Sigmoid colon (tissue), 6 donors: ENCODE measurements at regions not wholly inside any gene's neighbourhood (a gene's known extent, or its start where the extent isn't known, plus 50 kb on each side); places are given as distances from the start of the nearest gene placed in this dataset.
A peak's percentile ranks its signal among the peaks of the same experiment; 100 is the strongest.

Source experiments
- DNase-seq: peaks from one replicate; pipeline ENCODE4 v3.0.0-alpha.2; 2019
- H3K27ac ChIP-seq, 4 donors: fragments of 200-600 bp; sonication (generic); one replicate each; pipeline ENCODE4 v1.5.1; 2016 to 2019; ENCODE audit warnings: mild to moderate bottlenecking in 1 of 4
- H3K27me3 ChIP-seq, 3 donors: fragments of 200-600 bp; sonication (generic); one replicate each; pipeline ENCODE4 v1.5.1; 2019; ENCODE audit warnings: mild to moderate bottlenecking in 1 of 3
- H3K36me3 ChIP-seq, 4 donors: fragments of 200-600 bp; sonication (generic); one replicate each; pipeline ENCODE4 v1.5.1; 2016 to 2019
- H3K4me1 ChIP-seq, 4 donors: fragments of 200-600 bp; sonication (generic); one replicate each; pipeline ENCODE4 v1.5.1; 2017 to 2019
- H3K4me3 ChIP-seq, 4 donors: fragments of 200-600 bp; sonication (generic); one replicate each; pipeline ENCODE4 v1.5.1; 2017 to 2019; ENCODE audit warnings: mild to moderate bottlenecking in 2 of 4, moderate library complexity in 1 of 4
- H3K9me3 ChIP-seq, 4 donors: fragments of 200-600 bp in 3 of 4; sonication (generic) in 3 of 4; one replicate each; pipeline versions ENCODE4 v1.5.1 to v1.6.1; 2013 to 2019
- CTCF ChIP-seq, 4 experiments: fragments of 450-650 bp in 3 of 4; fragments of 200-600 bp in 1 of 4; IDR thresholded peaks; one replicate each; pipeline ENCODE4 v1.5.1; 2016 to 2019; ENCODE audit warnings: antibody characterized with exemption in 4 of 4, mild to moderate bottlenecking in 3 of 4, moderate library complexity in 2 of 4
- EP300 ChIP-seq, 4 donors: sonication (generic); formaldehyde crosslinking; IDR thresholded peaks; one replicate each; pipeline ENCODE4 v1.6.1; 2017; ENCODE audit warnings: antibody characterized with exemption in 4 of 4
- POLR2A ChIP-seq, 2 donors: fragments of 450-650 bp; IDR thresholded peaks; one replicate each; pipeline ENCODE4 v1.6.1; 2016; ENCODE audit warnings: antibody characterized with exemption in 2 of 2, mild to moderate bottlenecking in 2 of 2, moderate library complexity in 2 of 2
- POLR2AphosphoS5 ChIP-seq, 4 donors: sonication (generic); formaldehyde crosslinking; IDR thresholded peaks; one replicate each; pipeline ENCODE4 v1.6.1; 2017; ENCODE audit warnings: antibody characterized with exemption in 4 of 4
- WGBS, 2 donors: extraction: QIAGEN DNeasy Blood & Tissue Kit; methylation state at CpG; one replicate each; pipeline ENCODE4 v1.1.7; 2013; 5-methylcytosine and 5-hydroxymethylcytosine counted together
- intact Hi-C: fragments of 100-400 bp; cut with DNase I; formaldehyde crosslinking; loops from one replicate; pipeline ENCODE4 v1.15.1; 2023
- donor health status: healthy with polysubstance abuse.
- donor health status: healthy.

GRCh38 chrX:16023790-16024734 is 99.3 kb upstream of the GRPR start:
- intact Hi-C loops = no loop called here
- 60 to 61% methylated on average over 9 of the region's 9 CpGs for whole genome bisulfite sequencing, 2 donors
- H3K27ac ChIP-seq = no peak overlapping the region
- no peaks in the 10 kb centered on the region for H3K9me3 ChIP-seq
- no peak for TF ChIP-seq CTCF (IDR thresholded peaks at IDR 0.05)
- no peak for TF ChIP-seq POLR2A (IDR thresholded peaks at IDR 0.05)
- TF ChIP-seq POLR2AphosphoS5 (IDR thresholded peaks at IDR 0.05) = no peak
- no peak for TF ChIP-seq EP300 (IDR thresholded peaks at IDR 0.05)
- no peaks in the 10 kb centered on the region for H3K4me1 ChIP-seq
- DNase-seq = no peak
- no peaks in the 10 kb centered on the region for H3K36me3 ChIP-seq
- H3K27me3 ChIP-seq = no peaks in the 10 kb centered on the region
- no peak overlapping the region for H3K4me3 ChIP-seq

GRCh38 chrX:16022580-16023200 is 100.7 kb upstream of the GRPR start:
- no peak overlapping the region for H3K27ac ChIP-seq
- no peak for DNase-seq
- intact Hi-C loops = no loop called here
- WGBS, 2 donors = 0 to 86% methylated on average over 1 of the region's 1 CpG
- H3K27me3 ChIP-seq = no peaks in the 10 kb centered on the region
- H3K9me3 ChIP-seq = no peaks in the 10 kb centered on the region
- no peaks in the 10 kb centered on the region for H3K36me3 ChIP-seq
- no peak overlapping the region for H3K4me3 ChIP-seq
- H3K4me1 ChIP-seq = no peaks in the 10 kb centered on the region
- TF ChIP-seq POLR2AphosphoS5 (IDR thresholded peaks at IDR 0.05) = no peak
- TF ChIP-seq POLR2A (IDR thresholded peaks at IDR 0.05) = no peak
- TF ChIP-seq CTCF (IDR thresholded peaks at IDR 0.05) = no peak
- no peak for TF ChIP-seq EP300 (IDR thresholded peaks at IDR 0.05)

GRCh38 chrX:16018291-16018690 is 105.1 kb upstream of the GRPR start:
- no peak for DNase-seq
- H3K4me3 ChIP-seq = no peak overlapping the region
- intact Hi-C loops = no loop called here

GRCh38 chrX:16014171-16014570 is 109.2 kb upstream of the GRPR start:
- no peak for DNase-seq
- Histone ChIP-seq H3K4me3 (no peak overlapping the region), H3K4me1 (no peaks in the 10 kb centered on the region), H3K27ac (no peak overlapping the region), H3K27me3 (no peaks in the 10 kb centered on the region), H3K36me3 (no peaks in the 10 kb centered on the region), H3K9me3 (no peaks in the 10 kb centered on the region)
- TF ChIP-seq CTCF (IDR thresholded peaks at IDR 0.05) (no peak), POLR2AphosphoS5 (IDR thresholded peaks at IDR 0.05) (peak in 1 of 4 donors; percentile 30)
- intact Hi-C loops = no loop called here

More at GRCh38 chrX:16018291-16018690, 105.1 kb upstream of the GRPR start:
- no peak for TF ChIP-seq POLR2AphosphoS5 (IDR thresholded peaks at IDR 0.05)
- H3K27ac ChIP-seq = no peak overlapping the region
- no peaks in the 10 kb centered on the region for H3K9me3 ChIP-seq
- no peaks in the 10 kb centered on the region for H3K36me3 ChIP-seq
- no peaks in the 10 kb centered on the region for H3K4me1 ChIP-seq
- no peaks in the 10 kb centered on the region for H3K27me3 ChIP-seq

- no peak for TF ChIP-seq CTCF (IDR thresholded peaks at IDR 0.05)
- TF ChIP-seq POLR2A (IDR thresholded peaks at IDR 0.05) = no peak
- TF ChIP-seq POLR2AphosphoS5 (IDR thresholded peaks at IDR 0.05) = no peak
- 11 to 61% methylated on average over 1 of the region's 1 CpG for WGBS, 2 donors
- Histone ChIP-seq H3K9me3 (no peaks in the 10 kb centered on the region), H3K4me1 (no peaks in the 10 kb centered on the region), H3K27me3 (no peaks in the 10 kb centered on the region), H3K4me3 (no peak overlapping the region), H3K36me3 (no peaks in the 10 kb centered on the region), H3K27ac (no peak overlapping the region)
- intact Hi-C loops = no loop called here
- DNase-seq = no peak
Observed at GRCh38 chrX:16012250-16012649, 111.1 kb upstream of the GRPR start.
